Amygdala (tissue), 56 donors: ENCODE measurements at regions not wholly inside any gene's neighbourhood (a gene's known extent, or its start where the extent isn't known, plus 50 kb on each side); places are given as distances from the start of the nearest gene placed in this dataset.

Experiments used
- DNase-seq, 56 donors: peaks; one replicate each; lab custom pipeline; 2025; lab: John Stamatoyannopoulos, UW

DNA sequence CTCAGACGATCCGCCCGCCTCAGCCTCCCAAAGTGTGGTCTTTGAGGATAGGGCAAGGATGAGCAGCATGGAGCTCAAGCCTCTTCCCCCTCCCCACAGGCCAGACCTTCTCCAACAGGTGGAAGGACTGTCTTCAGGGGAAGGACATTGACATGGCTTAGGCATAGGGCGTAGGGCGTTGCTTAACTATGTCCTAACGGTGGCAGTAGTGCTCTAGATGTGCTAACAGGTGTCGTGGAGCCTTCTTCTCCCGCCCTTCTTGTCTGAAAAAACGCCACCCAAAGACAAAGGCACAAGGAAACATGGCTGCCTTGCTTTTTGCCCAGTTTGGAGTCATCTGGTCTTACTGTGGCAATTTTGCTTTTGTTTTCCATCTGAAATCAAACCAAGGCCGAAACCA lies 219.8 kb downstream of the OR13H1 start:
- DNase-seq: peak in 22 of 56 donors; percentile 12 to 90 (median 54)

DNA sequence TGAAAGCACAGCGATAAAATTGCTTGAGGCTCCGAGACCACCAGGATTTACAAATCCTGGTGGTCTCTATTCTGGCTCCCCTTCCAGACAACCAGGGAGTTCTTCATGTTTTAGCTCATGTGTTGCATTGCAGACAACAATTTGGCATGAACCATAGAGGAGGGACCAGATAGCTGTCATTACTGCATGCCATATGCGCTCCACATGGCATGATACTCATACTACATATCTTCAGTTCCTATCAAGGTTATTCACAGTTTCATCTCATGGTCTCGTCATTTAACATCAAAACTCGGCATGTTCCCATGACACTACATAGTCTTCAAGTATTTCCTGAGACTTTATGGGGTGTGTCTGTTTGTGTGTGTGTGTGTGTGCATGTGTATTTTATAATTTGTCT lies 220.3 kb downstream of the OR13H1 start:
- DNase-seq: no peak

DNA sequence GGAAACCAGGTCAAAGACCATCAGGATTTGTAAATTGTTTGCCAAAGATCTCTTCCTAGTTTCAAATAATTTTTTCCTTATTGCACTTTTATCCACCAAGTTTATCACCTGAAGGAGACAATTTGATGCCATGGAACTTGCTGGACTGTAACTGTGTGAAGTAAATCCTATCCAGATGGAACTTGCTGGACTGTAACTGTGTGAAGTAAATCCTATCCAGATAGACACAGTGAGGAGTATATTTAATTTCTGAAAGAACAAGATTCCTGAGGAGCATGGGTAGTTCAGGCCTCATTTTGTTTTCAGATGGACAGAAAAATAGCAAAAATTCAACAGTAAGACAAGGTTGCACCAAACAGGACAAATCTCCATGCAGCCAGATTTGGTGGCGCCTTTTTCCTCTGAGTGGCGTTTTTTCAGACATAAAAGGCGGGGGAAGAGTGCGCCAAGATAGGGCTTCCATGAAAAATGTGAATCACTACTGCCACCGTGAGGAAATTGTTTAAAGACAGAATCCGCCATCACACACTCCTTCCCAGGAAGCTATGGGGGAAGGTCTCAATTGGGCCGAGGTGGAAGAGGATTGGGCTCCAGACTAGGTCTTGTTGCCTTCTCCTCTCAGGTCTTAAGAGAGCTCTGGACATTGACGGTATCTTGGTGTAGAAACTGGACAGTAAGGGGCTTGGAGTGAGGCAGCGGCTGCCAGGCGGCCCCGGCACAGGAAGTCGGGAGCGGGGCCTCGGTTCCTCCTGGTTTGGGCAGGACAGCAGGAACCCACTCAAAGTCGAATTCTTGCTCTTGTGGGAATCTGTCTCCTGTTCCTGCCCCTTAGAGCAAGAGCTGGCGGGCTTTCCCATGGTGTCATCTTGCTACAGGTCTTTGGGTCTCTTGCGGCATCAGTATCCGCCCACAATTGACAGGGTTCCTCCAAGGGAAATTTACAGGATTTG lies 234.7 kb downstream of the OR13H1 start:
- peak in 22 of 56 donors; percentile 5 to 86 (median 52) for DNase-seq

DNA sequence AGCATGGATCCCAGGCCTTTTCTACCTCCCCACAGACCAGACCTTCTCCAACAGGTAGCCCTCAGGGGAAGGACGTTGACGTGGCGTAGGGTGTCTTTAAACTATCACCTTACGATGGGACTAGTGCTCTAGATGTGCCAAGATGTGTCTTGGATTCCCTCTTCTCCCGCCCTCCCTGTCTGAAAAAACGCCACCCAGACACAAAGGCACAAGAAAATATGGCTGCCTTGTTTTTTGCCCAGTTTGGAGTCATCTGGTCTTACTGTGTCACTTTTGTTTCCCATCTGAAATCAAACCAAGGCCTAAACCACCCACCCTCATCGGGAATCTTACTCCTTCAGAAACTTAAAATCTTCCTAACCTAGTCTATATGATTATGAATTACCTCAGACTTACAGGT lies 235.4 kb downstream of the OR13H1 start:
- DNase-seq: no peak

DNA sequence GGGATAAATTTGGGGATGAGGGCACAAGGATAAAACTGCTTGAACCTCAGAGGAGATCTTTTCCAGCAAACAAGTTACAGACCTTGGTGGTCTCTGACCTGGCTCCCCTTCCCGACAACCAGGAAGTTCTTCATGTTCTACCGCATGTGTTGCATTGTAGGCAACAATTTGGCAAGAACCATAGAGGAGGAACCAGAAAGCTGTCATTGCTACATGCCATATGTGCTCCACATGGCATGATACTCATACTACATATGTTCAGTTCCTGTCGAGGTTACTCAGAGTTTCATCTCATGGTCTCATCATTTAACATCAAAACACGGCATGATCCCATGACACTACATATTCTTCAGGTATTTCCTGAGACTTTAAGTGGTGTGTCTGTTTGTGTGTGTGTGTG lies 235.9 kb downstream of the OR13H1 start:
- no peak for DNase-seq

DNA sequence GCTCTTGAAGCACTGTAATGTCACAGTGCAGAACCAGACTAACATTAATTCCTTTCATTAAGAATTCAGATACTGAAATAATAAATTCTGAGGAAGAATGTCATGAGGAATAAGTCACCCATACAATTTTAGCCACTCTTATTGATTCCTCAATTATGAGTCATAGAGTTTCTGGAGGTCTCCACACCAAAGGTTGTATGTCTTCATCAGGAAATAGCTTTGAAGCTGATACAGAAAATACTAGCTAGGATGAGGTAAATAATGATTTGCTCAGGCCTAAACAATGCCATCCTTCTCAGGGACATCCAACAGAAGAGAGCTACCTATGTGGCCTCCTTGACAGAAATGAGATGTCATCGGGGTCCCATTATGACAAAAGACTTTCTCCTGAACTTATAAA lies 238.8 kb downstream of the OR13H1 start:
- no peak for DNase-seq

DNA sequence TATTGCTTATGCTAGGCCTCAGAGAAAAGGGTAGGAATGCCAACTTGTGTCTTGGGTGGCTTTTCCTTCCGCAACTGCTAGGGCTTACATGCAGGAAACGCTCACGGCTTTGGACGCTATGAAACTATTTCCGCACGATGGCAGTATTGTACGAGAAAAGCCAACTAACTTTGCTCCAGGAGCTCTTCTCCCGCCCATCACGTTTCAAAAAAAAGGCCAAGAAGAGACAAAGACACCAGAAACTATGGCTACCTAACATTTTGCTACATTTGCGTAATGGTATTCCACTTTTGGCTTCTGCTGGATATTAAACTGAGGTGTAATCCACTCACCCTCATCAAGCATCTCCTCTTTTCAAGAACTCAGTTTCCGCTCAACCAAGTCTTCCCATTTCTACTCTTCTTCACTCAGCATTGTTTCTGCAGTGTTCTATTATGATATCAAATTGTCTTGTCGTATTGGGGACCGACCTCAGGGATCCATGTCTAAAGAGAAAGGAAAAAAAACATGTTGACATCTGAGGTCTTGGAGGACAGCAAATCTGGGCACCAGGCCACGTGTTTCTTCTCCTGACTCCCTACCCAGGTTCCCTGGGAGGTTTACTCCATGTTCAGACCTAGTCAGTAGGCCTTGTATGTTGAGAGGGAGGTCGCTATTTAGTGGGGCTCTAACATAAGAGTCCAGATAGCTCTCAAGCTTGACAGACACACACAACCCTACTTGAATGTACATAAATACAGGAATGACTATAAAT lies 239.4 kb upstream of the STK26 start:
- DNase-seq: peak in 22 of 56 donors; percentile 4 to 85 (median 40)

DNA sequence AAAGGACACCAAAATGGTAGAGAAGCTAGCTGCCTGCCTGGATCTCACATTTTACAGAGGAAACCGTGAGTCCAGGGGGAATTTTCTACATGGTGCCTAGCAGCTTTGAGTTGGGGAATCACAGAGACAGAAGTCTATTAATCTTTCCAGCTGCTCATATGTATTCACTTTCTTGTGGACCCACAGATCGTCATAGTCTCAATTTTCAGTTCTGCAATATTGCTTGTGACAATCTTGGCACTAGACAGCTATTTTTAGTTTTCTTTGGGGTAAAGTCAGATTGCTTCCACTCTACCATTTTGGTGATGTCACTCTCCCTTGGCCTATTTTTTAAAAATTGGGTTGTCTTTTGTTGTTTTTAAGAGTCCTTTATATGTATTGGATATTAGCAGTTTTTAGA lies 233.4 kb upstream of the STK26 start:
- DNase-seq: no peak

DNA sequence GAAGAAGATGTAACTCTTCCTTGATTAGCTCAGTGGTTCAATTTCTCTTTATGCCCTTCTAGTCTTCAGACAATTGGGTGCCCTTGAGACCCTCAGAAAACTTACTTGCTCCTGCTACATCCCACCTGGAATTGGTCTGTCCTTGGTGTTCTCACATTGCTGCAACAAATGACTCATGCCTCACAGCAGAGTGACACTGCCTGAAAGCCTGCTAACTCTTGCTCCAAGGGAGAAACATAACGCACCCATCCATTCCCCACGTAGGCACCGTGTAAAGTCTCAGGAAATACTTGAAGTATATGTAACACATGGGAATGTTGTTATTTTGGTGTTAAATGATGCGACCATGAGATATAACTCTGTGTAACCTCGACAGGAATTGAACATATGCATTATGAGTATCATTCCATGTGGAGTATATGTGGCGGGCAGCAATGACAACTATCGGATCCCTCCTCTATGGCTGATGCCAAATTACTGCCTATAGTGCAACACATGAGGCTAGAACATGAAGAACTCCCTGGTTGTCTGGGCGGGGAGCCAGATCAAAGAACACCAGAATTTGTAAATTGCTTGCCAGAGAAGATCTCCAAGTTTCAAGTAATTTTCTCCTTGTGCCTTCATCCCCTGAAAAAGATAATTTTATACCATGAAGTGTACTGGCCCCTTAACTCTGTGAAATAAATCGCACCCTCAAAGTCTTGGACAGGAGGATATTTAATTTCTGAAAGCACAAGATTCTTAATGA lies 231.3 kb upstream of the STK26 start:
- DNase-seq: no peak

DNA sequence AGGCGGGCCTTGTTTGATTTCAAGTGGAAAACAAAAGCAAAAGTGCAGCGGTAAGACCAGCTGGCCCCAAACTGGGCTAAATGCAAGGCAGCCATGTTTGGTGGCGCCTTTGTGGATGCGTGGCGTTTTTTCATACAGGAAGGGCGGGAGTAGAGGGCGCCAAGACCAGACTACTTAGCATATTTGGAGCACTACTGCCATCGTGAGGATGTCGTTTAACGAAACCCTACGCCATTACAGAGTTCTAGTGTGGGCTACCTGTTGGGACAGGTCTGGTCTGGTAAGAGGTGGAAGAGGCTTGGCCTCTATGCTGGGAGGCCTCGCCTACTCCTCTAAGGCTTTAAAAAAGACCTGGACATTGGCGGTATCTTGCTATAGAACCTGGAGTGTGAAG lies 230.7 kb upstream of the STK26 start:
- peak in 22 of 56 donors; percentile 39 to 93 (median 77) for DNase-seq

DNA sequence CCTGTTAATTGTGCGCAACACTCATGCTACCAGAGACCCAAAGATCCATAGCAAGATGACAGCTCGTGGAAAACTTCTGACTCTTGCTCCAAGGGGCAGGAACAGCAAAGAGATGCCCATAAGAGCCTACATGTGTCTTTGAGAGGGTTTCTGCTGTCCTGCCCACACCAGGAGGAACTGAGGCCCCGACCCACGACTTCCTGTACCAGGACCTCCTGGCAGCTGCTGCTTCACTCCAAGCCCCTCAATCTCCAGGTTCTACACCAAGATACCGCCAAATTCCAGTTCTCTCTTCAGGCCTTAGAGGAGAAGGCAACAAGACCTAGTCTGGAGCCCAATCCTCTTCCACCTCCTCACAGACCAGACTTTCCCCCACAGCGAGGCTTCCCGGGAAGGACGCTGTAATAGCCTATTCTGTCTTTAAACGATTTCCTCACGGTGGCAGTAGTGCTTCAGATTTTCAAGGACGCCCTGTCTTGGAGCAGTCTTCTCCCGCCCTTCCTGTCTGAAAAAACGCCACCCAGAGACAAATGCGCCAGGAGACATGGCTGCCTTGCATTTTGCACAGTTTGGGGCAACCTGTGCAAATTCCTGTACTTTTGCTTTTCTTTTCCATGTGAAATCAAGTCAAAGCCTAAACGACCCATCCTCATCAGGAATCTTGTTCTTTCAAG lies 230.2 kb upstream of the STK26 start:
- DNase-seq: peak in 22 of 56 donors; percentile 38 to 90 (median 74)

DNA sequence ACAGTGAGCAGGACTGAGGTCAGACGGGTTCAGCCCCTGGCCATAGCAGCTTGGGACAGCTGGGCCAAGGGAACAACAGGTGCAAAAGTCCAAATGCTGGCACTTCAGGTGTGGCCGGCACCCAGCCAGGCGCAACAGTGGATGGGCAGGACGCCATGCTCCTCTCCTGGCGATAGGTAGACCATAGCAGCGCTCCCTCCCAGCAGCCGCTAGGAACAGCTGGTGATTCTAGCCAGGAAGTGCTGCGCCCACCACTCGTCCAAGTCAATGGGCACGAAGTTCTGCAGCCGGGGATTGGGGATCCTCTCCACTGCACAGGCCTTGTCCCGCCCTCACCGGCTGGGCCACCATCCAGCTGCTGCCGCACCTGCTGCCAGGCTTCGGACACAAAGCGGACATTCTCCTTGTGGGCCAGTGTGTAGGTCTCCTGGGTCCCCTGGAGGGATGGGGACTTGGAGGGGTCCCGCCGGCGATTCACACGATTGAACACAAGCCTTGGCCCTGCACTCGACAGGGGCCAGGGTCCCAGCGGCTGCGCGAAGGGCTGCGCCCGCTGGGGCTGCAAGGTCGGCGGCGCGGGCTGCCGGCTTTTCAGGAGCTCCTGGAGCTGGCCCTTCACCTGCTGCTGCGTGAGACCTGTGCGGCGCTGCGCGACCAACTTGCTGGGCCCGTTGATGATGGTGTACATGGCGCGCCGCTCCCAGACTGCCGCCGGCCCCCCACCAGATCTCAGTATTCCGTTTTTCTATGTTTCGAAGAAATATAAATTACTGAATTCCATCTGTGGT lies 227.5 kb upstream of the STK26 start:
- DNase-seq: no peak

DNA sequence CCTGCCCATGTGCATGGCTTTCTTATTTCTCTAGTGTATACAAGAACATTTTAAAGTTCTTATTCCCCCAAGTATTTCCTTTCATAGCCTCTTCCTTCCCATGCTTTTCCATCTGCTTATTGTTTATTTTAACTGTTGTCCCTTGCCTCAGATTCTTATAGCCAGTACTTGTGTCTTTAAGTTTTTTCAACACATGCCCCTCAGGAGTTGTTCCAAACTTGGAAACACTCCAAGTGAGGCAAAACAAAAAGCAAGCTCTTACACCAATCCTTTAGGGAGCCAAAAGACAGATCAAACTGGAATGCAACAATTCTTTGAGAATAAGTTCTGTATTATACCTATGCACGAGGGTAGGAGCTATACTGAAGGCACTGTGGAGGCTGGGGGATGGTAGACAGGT lies 222.0 kb upstream of the STK26 start:
- no peak for DNase-seq

DNA sequence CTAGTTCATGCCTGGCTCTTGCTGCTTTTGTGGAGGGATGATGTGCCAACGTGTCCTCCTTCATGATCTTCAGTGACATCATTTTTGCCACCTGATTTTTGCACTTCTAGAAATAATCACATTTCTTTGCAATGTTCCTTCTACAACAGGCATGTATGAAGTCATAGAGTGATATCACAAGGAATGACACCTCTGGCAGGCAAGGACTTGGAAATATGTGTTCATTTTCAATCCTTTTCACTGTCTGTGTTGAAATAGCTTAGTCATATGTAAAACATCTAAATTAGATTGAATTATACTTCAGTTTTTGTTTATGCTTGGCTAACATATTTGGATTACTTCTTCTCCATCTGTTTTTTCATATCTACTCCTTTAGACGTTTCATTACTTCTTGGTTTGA lies 221.2 kb upstream of the STK26 start:
- DNase-seq: no peak

DNA sequence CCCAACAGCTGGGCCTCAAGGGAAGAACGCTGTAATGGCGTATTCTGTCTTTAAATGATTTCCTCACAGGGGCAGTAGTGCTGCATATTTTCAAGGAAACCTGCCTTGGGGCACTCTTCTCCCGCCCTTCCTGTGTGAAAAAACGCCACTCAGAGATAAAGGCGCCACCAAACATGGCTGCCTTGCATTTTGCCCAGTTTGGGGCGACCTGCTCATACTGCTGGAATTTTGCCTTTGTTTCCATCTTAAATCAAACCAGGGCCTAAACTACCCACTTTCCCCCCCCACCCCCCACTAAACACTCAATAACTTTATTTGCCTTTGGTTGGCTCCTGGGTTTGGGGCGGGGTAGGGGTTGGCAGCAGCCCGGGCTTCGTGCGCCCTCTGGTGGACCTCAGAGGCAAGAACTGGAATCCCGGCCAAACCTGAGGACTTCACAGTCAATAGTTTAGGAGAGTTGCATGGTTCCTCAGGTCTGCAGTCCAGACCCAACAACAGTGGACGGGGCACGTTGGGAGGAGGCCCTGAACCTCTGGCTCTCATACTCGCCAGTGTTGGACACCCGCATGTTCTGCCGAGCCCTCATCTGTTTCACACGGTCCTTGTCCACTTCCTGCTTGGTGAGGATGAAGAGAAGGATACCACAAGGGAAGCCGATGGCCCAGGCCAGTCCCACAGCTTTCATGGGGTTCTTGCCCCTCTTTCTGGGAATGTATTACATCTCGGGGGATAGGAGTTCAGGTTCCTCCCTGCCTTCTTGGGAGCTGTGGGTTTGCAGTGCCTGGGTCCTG lies 220.1 kb upstream of the STK26 start:
- DNase-seq: peak in 22 of 56 donors; percentile 19 to 85 (median 59)

DNA sequence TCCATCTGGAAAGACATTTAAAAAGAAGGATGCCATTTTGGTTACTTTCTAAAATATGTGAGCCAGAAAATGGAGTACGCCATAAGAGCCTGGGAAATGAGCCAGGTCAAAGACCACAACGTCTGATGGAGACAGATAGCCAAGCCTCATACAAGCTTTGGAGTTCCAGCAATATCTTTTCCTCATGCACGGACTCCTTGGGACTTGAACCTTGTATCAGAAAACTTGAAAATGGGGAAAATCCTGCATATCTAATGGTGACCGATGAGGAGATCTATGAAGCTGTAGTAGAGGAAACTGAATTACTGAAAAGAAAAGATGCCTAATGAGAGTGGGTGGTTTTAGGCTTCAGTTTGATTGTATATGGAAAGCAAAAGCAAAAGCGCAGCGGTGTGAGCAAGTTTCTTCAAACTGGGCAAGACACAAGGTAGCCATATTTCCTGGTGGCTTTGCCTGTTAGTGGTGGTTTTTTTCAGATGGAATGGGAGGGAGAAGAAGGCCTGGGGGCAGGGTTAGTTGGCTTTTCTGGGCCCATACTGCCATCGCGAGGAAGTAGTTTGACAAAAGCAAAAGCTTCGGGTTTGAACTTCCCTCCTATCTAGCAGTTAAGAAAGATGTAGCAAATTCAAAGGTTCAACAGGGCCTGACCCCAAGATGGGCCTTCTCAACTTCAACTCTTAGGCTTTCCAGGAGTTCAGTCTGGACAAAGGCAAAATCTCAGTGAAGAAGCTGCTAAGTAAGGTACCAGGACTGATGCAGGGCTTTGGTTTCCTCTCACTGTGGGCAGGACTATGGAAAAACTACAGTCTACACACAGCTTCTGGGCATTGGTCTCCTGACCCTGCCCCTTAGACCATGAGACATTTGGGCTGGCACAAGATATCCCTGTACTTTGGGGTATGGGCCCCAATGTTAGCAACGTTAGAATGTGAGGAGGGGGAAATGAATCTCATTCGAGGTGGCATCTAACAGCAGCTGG lies 210.0 kb upstream of the STK26 start:
- peak in 36 of 56 donors; percentile 1 to 87 (median 41) for DNase-seq

DNA sequence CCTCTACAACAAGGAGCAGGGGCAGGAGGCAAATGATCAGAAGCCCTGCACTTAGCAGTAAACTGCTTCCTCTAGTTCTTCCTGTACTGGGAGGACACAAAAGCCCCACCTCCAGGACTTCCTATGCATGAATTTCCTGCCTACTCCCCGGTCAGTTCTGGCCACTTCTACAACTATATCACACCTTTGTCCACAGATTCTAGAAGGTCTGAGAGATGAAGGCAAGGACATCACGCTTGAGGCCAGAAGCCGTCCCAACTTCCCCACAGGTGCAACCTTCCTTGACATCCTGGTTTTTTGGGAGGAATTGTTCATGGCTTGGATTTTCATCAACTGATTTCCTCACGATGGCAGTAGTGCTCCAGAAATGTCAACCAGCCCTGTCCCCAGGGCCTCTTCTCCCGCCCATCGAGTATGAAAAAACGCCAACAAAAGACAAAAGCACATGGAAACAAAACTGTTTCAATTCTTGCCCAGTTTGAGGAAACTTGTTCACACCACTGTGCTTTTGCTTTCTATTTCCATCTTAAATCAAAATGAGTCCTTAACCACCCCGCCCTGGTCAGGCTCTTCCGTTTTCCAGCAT lies 206.5 kb upstream of the STK26 start:
- DNase-seq: peak in 37 of 56 donors; percentile 1 to 86 (median 35)
